GM21390 (cell line): ENCODE measurements at regions not wholly inside any gene's neighbourhood (a gene's known extent, or its start where the extent isn't known, plus 50 kb on each side); places are given as distances from the start of the nearest gene placed in this dataset.

Source experiments
- ATAC-seq: cut with Tn5 transposase; IDR thresholded peaks from one replicate; pipeline ENCODE4 v1.9.1; 2021; ENCODE audit not compliant: unreplicated experiment

DNA sequence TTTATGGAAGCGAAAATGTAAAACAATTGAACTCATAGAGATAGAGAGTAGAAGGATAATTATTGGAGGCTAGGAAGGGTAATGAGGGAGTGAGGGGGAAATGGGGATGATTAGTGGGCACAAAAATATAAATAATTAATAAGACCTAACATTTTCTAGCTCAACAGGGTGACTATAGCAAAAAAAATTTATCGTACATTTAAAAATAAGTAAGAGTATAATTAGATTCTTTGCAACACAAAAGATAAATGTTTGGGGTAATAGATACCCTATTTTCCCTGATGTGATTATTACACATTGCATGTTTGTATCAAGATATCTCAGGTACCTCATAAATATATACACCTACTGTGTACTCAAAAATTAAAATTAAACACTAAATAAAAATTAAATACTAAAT, 1070.0 kb downstream of the LRFN5 start:
- ATAC-seq, result no peak

GRCh38 chr14:42673963-42674362, 1067.3 kb downstream of the LRFN5 start:
- ATAC-seq, result no peak

DNA sequence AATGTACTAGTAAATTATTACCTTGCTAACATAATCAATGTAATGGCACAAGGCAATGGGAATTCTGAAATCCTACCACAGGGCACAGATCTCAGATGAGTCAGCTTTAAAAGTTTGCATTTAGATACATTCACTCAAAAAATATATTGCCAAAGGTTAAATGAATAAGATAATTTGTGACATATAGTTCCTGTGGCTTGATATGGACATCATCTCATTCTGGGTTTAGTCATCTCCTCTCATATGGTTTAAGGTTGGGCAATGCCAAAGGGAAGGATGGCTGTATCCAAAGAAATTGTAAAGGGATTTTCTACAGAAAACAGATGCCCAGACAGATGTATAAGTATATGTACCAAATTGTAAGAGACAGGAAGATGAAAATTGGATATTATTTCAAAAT, 1065.0 kb downstream of the LRFN5 start:
- ATAC-seq, result no peak

GRCh38 chr14:42665083-42665482, 1058.4 kb downstream of the LRFN5 start:
- ATAC-seq, result no peak

DNA sequence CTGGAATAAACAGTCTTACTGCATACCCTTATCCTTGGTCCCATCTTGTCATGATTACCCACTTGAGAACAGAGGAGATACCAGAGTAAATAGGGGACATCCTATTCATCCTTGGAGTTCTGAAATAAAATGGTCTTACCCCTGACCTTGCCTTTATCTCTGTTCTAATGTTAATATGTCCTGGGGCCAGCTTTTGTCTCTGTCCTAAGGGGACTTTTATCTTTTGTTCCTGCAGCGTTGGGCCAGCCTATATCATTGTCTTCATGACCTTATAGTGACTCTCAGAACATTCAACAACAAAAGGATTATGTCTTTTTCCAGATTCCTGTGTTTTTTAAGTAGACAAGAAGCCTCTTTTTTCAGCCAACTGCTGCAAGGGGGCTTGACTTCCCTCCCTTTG, 1057.5 kb downstream of the LRFN5 start:
- ATAC-seq, result no peak

DNA sequence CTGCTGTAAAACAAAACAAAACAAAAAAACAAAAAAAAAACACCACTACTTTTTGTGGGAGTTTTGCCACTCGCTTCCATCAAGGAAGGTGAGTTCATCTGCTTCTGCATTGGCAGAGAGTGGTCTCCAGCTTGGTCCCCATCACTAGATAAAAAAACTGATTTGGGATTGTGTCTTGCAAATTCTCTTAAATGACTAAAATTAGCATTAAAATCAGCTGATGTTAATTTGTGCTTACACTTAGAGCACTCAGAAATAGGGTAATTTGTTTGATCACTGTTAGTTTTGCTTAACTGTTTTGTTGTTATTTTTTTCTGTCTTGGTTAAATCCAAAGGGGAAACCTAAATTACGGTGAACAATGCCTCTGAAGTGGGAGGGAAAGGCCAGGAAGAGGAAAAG, 1048.0 kb downstream of the LRFN5 start:
- ATAC-seq, result no peak

DNA sequence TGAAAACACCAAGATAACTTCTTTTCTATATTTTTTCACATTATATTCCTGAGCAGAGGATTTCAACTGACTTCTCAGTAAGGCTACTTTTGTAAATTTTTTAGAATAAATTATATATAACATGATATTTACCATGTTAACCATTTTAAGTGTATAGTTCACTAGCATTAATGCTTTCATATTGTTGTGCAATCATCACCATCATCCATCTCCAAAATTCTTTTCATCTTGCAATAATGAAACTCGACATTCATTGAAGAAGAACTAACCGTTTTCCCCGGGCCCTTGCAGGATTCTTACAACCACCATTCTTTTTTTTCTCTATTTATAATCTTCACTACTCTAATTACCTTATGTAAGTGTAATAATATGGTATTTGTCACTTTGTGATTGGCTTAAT, 1036.1 kb downstream of the LRFN5 start:
- no peak for ATAC-seq

DNA sequence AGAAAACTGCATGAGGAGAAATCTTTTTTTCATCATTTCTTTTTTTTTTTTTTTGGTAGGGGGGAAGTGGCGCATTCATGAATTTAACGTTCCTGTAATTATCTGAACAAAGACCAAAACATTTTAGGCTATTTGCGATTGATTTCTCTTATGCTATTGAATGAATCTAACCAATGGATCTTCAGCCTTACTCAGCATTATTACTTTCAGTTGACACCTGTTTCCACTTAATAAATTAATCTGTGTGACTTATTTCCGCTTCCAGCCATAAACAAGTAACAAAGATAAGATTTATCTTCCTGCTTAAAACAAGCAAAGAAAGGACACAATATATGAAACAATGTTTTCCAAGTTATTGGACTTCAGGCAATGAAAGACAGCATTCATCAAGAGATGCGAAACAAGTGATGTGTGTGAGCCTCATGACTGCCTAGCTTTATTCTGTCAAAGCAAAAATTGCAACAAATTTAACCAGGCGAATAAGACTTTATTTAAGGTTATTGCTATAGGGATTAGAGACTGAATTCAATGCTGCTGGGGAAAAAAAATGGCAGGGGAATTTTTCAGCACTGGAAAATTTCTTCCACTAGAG, 1026.9 kb downstream of the LRFN5 start:
- no peak for ATAC-seq

DNA sequence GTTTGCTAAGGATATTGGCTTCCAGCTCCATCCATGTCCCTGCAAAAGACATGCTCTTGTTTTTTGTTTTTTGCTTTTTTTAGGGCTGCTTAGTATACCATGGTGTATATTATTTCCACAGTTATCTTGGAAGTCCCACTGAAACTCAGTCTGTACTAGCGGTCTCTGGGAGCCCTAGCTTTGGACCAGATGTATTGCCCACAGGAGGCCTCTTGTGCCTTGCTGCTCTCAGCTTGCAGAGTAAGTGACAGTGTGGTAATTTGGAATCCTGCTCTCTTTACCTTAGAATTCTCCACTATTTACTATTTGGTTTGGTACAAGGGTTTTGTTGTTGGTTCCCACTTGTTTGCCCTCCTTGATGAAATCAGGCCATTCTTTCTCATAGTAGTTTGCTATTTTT, 1022.9 kb downstream of the LRFN5 start:
- ATAC-seq, result no peak

GRCh38 chr14:42628602-42629001, 1021.9 kb downstream of the LRFN5 start:
- no peak for ATAC-seq

- ATAC-seq, result no peak
Measured at GRCh38 chr14:42626986-42627385, 1020.3 kb downstream of the LRFN5 start.

DNA sequence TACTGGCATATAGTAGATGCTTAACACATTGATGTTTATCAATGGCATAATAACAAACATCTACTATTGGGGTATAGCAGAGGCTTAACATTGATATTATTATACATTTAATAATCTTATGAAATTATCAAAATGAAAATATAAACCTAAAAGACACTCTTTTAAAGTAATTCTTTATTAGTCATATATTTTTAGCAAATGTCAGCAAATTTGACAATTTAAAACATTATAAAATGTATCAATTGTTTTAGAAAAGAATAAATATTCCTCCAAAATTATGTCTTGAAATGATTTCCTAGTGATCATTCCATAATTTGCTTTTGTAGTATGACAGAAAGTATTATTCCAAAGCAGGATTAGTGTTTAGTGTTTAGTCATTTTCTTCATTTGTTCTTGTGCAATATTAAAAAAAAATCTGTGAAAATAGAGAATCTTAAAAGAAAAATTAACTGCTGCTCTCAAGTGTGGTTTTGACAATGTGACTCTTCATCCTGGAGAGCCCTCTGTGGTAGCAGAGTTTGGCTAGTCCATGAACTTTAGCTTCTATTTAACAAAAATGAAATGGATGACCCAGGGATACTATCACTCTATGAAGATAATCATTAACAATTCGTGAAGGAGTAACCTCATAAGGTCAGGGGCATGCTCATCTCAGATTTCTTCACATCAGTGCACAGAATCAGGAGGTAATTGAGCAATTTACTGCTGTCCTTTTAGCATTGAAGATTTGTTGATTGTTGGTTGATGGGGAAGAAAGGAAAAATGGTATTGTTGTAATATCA, 1018.5 kb downstream of the LRFN5 start:
- no peak for ATAC-seq

DNA sequence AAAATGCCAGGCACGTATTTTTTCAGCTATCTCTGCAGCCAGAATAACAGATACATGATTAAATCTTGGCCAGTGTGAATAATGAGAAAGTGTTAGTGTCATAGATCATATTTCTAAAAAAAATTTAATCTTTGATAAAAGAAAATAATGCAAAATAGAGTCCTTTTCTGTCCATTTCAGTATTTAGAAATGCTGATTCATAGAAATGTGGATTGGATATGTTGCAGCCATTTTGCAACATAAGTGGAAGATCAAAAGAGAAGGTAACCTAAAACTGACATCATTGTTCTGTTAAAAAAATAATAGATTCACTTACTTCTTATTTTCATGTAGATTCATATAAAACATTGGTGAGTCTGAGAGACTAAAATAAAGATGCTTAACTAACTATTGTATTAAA, 1010.3 kb downstream of the LRFN5 start:
- ATAC-seq, result no peak

- ATAC-seq, result no peak
Measured at GRCh38 chr14:42606839-42607238, 1000.2 kb downstream of the LRFN5 start.

DNA sequence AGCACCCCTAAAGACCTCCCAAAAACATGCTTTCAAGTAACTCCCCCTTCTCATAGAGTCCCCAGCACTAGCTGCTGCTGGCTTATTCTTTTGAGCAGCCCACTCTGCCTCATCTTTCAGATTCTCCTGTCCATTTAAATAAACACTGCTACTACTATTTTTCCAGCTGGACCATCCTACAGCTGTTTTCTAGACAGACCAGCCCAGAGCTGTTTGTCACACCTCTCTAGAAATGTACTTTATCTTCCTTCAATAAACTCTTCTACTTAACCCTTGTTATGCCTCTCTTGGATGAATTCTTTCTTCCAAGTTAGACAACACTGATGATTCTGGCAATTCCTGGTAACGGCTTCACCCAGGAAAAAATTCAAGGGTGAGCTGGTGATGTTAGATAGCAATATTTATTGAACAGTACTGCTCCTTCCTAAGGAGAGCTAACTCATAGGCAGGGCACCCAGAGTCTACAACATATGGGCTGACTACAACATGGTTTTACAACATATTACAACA, 995.7 kb downstream of the LRFN5 start:
- no peak for ATAC-seq

GRCh38 chr14:42572032-42572431, 965.4 kb downstream of the LRFN5 start:
- ATAC-seq, result no peak

DNA sequence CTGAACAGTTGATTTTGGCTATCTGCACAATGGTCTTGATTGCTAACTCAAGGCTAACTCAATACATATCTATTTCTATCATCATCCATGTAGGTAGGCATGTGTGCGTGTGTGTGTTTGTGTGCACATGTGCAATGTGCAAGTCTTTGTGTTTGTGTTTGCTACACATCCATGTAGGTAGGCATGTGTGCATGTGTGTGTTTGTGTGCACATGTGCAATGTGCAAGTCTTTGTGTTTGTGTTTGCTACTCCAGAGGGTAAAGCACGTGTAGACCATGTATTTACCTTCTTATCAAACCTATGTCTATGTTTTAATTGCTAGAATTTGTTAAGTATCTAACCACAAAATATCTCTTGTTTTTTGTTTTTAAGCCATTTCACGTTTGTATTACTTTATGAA, 962.6 kb downstream of the LRFN5 start:
- no peak for ATAC-seq

DNA sequence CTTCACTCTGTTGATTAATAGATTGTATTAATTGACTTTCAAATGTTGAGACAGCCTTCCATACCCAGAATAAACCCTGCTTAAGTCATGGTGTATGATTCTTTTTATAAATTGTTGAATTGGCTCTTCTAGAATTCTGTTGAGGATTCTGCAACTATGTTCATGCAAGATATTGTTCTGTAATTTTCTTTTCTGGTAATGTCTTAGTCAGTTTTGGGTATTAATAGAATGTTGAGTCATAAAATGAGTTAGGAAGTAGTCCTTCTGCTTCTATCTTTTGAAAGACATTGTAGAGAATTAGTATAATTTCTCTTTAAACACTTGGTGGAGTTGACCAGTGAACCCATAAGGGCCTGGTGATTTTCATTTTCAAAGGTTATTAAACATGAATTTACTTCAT, 958.9 kb downstream of the LRFN5 start:
- no peak for ATAC-seq

GRCh38 chr14:42563313-42563712, 956.6 kb downstream of the LRFN5 start:
- no peak for ATAC-seq

DNA sequence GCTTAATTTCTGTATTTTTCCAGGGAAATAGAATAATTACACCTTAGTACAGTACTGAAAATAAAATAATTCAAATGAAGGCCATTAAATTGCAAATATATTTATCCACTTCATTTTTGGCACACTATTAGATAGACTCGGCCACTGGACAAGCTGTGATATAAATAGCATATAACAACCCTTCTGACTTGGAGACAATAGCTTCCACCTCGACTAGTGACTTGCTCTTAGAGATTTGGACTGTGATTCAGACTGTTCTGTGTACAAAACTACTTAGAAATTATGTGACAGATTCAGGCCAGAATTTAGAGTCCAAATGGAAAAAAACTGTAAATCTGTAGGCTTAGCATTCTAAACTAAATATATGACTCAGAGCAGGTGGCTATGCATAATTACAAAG, 949.9 kb downstream of the LRFN5 start:
- ATAC-seq, result no peak

DNA sequence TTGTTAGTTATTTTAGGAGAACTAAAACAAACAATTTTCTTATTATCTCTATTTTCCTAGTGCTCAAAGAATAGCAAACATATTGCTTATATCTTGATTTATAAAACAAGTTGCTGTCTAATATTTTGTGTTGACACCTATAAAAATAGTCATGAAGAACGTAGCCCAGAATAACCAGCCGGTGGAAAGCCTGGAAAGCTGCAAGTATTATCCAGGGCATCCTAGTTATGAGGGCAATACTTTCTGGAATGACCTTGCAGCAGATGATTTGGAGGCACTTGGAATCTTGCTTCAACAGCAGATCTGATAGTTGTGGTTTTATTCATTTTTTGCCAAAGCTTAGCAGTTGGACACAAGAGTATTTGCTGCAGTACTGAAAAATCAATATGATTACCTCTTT, 948.7 kb downstream of the LRFN5 start:
- ATAC-seq, result no peak

DNA sequence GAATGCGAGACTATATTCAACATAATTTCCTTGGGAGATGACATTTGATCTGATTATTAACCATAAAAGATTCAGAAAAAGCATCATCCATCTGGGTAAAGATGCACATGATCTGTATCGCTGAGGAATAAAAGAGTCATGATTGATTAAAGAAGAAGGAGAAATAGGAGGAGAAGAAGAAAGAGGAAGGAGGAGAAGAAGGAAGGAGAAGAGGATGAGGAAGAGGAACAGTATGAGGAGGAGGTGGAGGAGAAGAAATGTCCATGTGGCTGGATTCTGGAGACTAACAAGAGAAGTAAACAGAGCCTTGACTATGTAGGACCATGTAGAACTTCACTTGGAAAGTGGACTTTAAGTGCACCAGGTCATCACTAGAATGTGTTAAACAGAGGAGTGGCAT, 947.4 kb downstream of the LRFN5 start:
- no peak for ATAC-seq

- ATAC-seq, result no peak
Measured at GRCh38 chr14:42550310-42550709, 943.6 kb downstream of the LRFN5 start.
